ENCODE measurements at regions not wholly inside any gene's neighbourhood (a gene's known extent, or its start where the extent isn't known, plus 50 kb on each side); places are given as distances from the start of the nearest gene placed in this dataset.

GRCh38 chr22:49638001-49638400 lies 189.7 kb downstream of the BRD1 start:
- DNase-seq: no peak

- DNase-seq: no peak
Observed at GRCh38 chr22:49637255-49637760, 190.4 kb downstream of the BRD1 start.

GRCh38 chr22:49636649-49637048 lies 191.0 kb downstream of the BRD1 start:
- DNase-seq: no peak

DNA sequence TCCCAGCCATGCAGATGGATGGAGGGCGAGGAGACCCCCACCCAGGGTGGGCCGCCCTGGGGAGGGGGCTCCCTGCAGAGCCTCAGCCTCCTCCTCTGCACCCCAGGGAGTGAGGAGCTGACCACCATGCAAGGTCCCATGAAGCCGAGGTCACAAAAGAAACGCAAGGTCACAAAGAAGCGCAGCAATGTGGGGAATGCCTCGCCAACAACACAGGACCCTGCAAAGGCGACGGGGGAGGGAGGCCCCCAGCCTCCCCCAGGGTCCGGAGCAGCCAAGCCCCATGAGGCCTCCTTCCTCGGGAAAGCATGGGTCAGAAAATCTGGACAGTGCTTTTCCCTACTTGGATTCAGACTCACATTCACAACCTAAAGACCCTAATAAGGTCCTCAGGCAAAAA lies 191.5 kb downstream of the BRD1 start:
- DNase-seq: no peak

GRCh38 chr22:49634006-49634772 lies 193.5 kb downstream of the BRD1 start:
- no peak for DNase-seq

DNA sequence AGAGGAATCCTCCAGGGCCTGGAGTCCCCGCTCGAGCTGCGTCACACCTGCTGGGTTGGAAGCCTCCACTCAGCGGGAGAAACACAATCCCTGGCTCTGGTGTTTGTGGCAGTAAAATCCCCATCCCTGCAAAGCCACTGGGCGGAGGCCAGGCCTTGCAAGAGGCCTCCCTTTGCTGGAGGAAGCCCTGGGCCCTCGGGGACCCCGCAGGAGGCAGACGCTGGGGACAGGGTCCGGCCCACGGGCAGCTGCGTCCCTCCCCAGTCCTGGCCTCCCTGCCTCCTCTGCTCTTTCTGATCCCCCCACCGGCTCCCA lies 194.7 kb downstream of the BRD1 start:
- no peak for DNase-seq

DNA sequence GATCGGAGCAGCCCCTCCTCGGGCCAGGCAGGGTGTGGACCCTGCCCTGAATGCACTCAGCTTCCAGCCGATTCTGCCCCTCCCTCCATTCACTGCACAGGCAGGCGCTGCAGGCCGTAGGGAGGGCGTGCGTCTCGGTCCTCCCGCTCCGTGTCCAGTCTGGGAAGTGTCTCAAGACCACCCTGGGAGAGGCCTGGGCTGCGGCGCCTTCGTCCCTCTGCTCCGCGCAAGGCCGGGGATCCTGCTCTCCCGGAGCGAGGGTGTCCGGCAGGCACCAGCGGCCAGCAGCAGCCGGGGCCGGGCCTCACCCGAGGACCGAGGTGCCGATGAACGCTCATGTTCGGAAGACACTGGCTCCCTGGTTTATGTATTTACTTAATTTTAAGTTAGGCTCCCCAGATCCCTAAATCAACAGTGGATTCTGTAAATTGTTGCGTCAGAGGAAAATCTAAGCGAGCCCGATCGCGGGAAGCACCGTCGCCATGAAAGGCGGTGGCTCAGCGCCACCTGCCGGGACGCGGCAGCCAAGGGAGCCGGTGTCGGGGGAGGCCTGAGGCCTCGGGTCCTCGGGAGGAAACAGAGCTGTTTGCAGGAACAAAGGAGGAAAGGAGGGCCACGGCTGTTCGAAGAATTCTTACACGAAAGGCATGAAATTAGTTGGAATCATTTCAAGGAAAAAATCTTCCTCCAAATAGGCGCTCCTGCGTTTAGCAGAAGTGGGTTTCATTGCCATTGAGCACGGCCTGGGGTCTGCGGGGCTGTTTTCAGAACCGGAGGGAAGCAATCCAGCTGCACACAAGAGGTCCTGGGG lies 195.3 kb downstream of the BRD1 start:
- DNase-seq: peak in 1 of 2 experiments; percentile 39

GRCh38 chr22:49630448-49630946 lies 197.2 kb downstream of the BRD1 start:
- no peak for DNase-seq

DNA sequence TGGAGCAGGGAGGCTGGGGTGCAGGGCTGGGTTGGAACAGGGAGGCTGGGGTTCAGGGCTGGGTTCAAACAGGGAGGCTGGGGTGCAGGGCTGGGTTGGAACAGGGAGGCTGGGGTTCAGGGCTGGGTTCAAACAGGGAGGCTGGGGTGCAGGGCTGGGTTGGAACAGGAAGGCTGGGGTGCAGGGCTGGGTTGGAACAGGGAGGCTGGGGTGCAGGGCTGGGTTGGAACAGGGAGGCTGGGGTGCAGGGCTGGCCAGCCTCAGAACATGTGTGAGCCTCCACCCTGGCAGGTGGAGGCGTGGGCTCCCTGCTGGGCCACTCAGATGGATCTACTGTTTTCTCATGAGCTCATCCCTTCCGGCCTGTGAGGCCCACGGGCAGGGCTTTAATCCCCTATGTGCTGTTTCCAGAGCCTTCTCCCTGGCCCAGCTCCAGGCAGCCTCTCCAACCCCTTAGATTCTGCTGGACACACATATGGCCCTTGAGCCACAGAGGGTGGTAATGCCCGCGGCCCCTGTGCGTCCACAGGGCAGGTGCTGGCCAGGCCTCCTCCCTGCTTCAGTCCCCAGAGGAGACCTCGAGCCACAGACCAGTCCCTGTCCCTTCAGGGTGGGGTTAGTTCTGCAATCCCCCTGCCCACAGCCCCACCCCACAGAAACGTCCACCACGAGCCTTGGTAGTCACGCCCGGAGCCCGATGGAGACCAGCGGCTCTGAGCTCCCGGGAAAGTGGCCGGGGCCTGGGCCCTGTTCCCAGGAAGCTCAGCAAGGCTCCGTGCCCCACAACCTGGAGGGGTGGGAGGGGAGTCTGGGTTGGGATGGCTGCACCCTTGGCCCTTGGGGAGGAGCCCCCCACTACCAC lies 197.9 kb downstream of the BRD1 start:
- DNase-seq: no peak

DNA sequence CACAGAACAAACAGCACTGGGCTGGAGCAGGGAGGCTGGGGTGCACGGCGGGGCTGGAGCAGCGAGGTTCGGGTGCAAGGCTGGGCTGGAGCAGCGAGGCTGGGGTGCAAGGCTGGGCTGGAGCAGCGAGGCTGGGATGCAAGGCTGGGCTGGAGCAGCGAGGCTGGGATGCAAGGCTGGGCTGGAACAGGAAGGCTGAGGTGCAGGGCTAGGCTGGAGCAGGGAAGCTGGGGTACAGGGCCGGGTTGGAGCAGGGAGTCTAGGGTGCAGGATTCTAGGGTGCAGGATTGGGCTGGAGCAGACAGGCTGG lies 198.5 kb downstream of the BRD1 start:
- no peak for DNase-seq

DNA sequence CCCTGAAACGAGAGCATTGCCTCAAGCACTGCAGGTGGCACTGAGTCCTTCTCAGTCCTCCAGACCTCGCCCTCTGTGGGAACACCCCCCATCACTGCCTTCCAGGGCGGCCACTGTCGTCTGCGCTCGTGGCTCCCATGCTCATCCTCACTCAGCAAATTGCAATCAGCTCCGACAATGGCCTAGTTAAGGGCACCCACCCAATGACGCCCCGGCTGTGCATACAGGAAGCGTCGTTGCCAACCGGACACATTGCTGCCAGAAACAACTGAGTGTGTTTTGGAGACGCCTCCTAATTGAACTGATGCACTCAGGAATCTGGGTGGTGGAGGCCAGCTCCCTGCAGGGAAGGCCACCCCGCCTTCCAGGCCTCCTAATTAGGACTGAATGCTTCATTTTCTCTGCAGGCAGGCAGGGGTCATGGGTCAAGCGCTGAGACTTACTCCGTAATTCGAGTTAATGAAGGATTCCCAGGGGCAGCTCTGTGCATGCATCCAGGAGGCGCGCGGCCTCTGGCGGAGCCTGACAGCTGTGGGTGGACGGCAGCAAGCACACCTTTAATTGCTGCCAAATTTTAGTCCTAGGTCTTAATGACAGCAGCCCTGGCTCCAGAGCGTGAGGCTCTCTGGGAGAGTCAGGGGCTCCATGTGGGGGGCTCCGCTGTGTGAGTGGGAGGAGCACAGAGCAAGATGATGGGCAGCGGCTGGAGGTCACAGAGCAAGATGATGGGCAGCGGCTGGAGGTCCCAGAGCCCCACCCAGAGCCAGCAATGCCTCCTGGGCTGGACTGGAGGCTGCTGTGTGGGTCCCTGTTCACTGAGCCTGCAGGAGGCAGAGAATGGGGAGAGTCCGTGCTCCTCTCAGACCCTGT lies 199.0 kb downstream of the BRD1 start:
- DNase-seq: no peak

- DNase-seq: no peak
Observed at GRCh38 chr22:49627217-49628181, 200.2 kb downstream of the BRD1 start.

- DNase-seq: no peak
Observed at GRCh38 chr22:49626361-49627216, 201.1 kb downstream of the BRD1 start.

DNA sequence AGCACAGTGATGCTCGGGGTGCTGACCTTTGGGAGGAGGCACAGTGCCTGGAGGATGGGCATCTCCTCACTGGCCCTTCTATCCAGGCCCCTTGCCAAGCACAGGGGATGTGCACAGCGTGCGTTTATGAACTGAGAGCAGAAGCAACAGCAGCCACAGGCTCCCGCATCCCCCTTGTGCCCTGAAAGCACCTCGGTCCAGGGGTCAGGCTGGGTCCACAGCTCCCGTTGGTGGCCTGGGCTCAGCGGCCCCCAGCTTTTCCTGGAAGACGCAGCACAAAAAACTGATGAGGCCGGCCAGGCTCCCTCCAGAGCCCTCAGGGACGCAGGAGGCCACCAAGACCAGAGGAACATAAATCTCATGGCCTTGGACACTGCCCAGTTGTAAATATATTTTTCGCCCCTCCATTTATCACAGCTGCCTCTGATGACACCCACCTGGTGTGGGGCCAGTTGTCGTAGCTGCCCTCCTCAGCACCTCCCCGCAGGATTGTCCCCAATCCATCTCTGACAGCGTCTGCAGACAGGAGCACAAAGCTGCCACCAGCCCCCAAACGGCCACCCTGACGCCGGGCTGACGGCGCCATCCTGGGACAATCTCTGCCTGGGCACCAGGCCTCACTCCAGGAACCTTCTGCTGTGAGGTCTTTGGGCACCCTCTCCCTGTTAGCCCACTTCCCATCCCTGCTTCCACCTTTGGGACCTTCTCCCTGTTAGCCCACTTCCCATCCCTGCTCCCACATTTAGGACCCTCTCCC lies 203.1 kb downstream of the BRD1 start:
- DNase-seq: no peak

DNA sequence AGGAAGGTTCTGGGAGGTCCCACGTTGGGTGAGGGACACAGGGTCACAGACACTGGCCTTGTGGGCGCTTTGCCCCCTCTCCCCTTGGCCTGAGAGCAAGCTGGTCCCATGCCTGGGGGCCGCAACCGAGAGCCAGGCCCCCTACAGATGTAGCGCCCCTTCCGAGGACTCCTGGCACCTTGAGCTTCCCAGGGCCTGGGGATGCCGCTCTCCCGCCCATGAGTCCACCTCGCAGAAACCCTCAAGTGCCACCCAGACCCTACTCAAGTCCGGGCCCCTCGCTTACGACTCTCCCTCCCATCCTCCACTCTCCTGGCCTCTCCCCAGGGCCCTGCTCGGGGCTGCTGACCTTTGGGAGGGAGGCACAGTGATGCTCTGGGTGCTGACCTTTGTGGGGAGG lies 204.0 kb downstream of the BRD1 start:
- DNase-seq: no peak

- no peak for DNase-seq
Observed at GRCh38 chr22:49623176-49623575, 204.5 kb downstream of the BRD1 start.

DNA sequence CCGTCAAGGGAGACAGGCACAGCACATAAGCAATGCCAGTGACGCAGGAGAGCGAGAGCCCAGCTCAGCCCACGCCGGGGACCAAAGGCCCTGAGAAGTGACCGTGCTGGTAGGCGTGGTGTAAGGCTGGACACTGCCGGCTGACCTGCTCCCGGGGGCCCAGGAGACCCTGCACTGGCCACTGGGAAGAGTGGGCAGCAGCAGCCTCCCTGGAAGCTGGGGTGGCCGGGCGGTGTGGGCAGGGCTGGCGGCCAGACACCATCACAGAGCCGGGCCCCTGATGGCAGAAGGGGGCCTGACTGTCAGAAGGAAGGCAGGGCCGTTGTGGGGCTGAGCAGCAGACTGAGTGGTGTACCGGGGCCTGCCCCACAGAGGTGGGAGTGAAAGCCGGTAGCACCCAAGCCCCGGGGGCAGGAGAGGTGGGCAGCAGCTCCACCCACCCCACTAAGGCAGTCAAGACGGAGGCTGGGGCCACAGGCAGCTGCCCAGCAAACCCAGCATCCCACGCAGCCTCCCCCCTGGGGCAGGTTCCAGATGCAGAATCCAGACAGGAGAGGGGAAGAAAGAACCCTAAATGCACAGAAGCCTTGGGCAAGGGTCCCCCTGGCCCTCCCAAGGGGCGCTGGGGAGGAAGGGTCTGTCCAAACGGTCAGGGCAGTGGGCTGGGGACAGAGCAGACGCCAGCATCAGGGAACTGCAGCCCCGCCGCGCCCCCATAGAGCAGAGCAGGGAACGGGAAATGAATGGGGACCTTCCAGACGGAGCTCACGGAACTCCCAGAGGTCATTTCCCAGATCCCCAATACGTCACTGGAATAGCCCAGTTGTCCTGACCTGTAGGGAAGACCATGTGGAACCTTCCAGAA lies 205.2 kb downstream of the BRD1 start:
- DNase-seq: no peak

DNA sequence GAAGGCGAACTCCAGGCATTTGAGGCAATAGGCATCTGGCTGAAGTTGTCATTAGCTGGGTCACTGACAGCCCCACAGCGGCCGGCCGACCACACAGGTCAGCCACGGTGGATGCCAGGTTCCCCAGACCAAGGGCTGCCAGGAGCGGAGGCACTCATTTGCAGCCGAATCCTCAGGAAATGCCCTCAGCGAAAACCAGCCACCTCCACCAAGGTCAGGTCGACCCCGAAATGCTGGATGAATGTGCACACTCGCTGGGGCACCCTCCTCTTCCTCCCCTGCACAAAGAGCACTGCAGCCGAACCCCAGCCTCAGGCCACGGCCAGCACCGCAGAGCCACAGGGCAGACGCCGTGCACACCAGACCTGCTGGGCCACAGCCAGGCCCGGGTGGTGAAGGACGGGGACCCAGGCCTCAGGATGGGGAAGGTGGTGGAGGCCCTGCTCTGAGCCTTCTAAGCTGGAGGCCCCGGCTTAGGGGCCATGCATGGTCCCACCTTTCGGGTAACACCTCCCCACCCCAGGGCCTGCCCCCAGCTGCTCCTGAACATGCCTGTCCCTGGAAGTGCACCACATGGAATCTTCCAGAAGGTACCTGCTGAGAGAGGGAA lies 206.0 kb downstream of the BRD1 start:
- no peak for DNase-seq

Measured in activated T-cell treated with anti-CD3 and anti-CD28 coated beads, Interleukin-2, amount 50 U/mL, for 48 hours (primary cell).